NCI-H2227 (cell line): ENCODE measurements at regions not wholly inside any gene's neighbourhood (a gene's known extent, or its start where the extent isn't known, plus 50 kb on each side); places are given as distances from the start of the nearest gene placed in this dataset.
"Not testable (repeated sequence)": the region's sequence is repeated elsewhere in the genome, so short reads cannot be mapped to it uniquely, and the experiment has no call there.

Experiments
- DNase-seq: peaks from one replicate; lab custom pipeline; 2025; ENCODE audit not compliant: unreplicated experiment; lab: John Stamatoyannopoulos, UW

DNA sequence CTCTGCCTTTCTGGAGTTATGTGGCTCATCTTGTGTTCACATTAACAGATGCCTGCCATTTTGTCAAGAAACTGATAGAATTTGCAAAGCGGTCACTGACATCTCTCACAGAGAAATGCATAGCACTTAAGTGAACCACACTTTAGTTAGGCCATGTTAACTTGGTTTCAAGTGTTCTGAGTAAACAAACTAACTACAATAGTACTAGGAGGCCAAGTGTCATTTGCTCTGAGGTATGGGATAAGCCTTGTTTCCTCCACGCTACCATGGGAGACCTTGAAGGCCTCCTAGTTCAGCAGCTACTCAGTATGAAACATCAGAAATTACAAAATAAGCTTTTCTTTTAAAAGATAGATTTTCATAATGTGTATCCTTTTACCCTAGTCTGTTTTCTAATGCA is 143.5 kb upstream of the MARCKS start:
- no peak for DNase-seq

DNA sequence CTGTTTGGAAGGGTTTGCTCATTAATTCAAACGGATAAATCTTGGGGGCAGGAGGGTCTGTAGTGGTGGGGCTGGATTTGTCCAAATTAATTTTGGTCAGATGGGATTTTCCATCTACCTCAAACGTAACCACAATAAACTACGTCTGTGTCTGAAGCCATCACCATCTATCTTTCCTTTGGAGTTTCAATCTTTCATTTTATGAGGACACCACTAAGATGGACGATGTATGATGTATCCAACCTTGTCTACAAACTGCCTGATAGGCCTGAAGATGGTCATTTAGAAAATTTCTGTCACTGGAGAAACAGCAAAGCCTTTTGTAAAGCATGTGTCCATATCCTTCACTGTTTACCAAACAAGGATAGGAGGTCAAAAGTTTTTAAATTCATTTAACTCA is 138.6 kb upstream of the MARCKS start:
- DNase-seq = no peak

DNA sequence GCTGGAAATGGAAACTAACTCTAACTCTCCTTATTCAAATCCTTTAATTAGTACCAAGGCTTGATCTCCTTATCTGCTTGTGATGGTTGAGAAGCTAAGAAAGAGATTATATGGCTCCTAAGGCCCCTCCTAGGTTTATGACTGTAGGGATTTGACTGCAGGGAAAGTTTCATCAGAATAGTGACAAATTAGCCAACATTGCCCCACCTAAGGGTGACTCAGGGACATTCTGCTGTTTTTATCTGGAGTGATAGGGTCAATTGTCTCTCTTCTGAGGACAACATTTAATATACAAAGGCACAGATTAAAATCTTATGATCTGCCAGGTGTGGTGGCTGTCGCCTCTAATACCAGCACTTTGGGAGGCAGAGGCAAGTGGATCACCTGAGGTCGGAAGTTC is 138.1 kb upstream of the MARCKS start:
- DNase-seq = no peak

DNA sequence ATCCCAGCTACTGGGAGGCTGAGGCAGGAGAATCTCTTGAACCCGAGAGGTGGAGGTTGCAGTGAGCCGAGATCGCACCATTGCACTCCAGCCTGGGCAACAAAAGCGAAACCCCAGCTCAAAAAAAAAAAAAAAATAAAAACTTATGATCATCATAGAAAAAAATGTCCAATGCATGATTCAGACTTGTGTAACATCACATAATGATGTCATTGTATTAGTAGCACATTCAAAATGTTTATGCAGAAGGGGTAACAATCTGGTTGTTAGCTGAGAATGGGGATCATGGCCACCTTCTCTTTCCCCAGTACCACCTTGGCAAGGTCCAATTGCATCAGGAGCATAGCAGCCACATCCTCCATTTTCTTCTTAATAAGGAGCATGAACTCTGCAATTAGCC is 137.6 kb upstream of the MARCKS start:
- DNase-seq = no peak

DNA sequence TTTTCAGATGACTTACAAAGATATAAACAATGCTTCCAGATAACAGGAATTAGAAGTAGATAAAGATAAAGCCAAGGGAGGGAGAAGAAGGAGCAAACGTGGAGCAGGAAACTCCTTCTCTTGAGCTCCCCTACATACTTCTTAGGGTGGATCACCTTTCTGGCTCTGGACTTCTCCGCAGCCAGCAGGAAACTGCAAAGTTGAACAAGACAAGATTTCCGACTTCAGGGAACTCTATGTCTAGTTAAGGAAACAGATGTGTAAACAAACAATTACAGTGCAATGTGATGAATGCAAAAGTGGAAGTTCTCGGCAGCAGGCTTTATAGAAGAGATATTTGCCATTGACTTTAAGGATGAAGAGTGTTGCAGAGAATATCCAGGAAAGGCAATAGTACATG is 134.0 kb upstream of the MARCKS start:
- DNase-seq = no peak

DNA sequence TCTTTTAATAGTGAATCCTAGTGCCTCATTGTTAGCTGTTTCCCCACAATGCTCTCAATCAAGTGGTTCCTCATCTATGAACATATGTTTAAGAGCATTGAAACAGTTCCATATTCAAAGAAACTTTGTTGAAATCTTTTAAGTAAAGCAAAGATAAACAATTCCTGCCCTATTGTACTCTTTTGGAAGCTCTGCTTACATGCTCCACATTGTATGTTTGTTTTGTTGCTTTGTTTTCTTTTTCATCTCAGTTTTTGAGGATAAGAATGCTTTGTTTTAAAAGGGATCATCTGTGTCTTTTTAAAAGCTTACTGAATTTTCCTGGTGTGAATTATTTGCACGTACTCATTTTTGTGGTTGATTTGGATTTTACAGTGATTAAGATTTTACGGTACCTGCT is 132.2 kb upstream of the MARCKS start:
- not testable (repeated sequence) for DNase-seq

DNA sequence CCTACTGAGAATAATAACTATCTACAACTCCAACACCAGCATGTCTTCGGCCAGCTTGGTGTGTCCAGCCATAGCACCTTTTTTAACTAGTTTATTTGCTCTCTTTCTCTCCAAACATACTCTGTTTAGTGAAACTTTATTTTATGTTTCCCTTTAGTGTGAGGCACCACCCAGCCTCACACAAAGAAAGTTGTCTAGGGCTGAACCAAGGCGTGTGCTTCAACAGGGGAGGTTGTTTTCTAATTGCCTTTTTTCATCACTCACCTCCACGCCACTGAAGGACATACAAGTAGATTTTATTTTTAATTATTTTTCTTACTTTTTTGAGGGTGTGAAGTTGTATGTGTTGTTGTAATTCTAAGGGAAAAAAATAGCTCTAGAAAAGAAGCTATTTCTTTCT is 125.6 kb upstream of the MARCKS start:
- DNase-seq = no peak

DNA sequence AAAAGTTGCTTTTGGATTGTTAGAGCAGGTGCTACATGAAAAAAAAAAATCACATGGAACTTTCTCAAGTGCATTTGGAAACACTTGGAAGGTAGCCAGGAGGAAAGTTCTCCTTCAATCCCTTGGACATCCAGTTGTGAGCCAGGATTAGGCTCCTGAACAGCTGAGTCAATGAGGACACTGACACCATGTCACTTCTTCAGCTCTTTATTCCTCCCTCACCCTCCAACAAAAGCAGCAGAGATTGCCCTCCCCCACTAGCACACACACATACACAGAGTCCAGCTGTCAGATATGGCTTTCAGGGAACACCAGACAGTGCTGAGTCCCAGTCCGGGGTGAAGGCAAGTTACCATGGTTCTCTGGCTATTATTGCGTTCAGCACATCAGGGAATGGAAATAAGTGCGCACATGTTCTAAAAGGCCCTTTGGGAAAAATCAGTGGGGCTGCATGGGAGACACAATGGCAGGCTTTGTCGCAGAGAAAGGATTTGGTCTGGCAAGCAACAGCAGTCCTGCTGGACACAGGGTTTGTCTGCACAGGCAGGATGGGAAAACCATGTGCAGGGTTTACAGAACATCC is 124.7 kb upstream of the MARCKS start:
- DNase-seq = peak; percentile 37

DNA sequence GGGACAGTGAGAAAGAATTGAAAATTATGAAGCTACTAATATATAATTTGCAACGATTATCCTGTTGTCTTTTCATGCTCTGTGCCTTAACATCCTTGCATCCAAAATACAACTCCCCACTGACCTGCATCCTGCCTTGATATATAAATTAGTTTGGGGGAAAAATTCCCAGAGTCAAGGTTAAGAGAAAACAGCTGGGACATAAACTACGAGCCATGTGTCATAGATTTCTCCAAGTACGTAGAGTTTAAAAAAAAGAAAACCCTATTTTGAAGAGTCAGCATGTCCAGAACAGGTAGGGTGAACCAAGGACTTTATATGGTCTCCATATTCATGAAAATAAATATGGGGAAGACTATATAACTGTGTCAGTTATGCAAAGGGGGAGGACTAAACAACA is 123.8 kb upstream of the MARCKS start:
- DNase-seq = no peak

DNA sequence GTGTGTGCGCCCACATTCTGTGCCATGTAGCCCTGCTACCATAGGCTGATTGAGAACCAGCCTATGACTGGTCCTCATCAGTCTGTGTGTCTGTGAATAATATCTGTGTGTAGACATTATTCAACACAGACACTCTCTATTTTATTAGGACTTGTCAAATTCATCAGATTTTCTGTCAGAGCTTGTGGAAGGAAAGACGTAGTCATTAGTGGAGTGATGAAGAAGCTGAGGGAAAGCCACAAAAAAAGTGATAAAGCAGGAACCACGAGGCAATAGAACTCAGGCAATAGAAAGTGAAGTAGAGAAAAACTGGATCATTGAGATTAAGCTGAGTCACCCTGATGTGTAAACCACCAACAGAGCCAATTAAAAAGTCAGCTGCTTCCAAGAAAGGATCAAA is 122.2 kb upstream of the MARCKS start:
- no peak for DNase-seq

DNA sequence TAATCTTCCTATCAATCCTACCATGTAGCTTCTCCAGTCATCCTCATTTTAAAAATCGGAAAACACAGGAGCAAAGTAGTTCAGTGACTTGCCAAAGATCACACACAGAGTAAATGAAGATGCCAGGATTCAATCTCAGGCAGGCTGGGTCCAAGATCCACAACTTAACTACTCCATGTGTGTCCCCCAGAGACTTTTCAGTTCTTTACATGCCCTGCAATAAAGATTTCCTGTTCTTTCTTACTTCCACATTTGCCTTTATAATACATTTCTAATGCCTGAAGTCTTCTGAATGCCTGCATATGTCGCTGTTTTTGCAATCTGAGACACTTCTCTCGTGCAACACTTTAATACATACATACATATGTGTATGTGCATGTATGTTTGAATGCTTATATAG is 121.7 kb upstream of the MARCKS start:
- DNase-seq = no peak

DNA sequence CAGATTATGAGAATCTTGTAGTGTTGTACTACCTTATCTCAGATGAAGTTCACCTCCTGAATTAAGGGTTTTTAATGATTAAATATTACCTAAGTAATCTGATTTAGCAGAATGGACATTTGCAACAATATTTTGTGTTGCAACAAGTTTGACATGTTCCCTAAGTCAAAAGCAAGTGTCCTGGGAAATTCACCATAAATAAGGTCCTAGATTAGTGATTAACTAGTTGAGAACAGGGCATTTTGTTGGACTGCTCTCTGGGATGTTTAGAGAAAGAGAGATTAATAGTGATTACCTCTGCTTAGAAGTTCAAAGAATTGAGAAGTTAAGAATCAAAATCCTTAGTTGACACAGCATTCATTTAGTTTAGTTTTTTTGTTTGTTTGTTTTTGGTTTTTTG is 120.2 kb upstream of the MARCKS start:
- DNase-seq = no peak

DNA sequence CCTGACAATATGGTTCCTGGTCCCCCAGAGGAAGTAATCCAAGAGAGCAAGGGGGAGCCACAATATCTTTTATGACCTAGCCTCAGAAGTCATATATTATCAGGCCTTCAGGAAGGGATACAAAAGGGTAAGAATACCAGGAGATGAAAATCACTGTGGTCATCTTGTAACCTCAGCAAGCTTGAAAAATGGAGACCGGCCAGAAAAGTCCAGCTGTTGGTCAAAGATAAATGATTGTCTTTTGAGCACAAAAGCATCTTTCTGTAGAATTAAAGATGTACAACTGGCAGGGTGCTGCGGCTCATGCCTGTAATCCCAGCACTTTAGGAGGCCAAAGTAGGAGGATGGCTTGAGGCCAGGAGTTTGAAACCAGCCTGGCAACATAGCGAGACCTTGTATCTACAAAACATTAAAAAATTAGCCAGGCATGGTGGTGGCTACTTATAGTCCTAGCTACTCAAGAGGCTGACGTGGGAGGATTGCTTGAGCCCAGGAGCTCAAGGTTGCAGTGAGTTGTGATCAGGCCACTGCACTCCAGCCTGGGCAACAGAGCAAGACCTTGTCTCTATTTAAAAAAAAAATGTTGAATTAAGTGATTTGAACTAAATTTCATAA is 118.0 kb upstream of the MARCKS start:
- no peak for DNase-seq

DNA sequence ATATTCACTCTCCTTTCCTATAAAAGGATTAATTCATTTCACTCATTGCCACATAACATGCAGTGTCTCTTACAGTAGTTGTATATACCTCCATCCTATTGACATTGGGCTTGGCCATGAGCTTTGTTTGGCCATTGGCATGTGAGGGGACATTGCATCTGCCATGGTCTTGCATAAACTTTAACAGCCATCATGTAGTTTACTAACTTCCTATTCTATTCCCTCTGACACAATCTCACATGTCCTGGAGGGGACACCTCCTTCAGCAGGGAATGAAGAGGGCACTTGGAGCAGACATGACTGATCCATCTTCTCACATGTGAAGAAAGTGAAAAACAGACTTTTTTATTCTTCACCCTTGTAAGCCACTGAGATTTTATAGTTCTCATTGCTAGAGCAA is 115.5 kb upstream of the MARCKS start:
- DNase-seq = no peak

DNA sequence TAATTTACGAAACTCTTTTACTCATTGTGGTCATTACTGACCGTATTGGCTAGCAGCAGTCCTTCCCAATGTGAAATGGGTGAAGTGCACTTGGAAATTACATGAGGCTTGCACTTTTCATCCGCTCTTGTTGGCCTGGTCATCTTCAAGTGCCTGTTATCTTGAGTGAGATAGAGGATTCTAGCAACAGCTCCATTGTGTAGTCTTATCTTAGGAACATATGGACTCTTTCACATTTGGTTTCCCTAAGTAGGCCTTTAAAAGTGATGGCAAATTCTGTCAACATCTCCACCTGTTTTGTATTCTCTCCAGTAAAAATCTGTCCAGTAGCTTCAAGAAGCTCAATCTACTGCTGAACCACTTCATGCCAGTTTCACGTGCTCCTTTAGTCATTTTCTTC is 114.8 kb upstream of the MARCKS start:
- no peak for DNase-seq

DNA sequence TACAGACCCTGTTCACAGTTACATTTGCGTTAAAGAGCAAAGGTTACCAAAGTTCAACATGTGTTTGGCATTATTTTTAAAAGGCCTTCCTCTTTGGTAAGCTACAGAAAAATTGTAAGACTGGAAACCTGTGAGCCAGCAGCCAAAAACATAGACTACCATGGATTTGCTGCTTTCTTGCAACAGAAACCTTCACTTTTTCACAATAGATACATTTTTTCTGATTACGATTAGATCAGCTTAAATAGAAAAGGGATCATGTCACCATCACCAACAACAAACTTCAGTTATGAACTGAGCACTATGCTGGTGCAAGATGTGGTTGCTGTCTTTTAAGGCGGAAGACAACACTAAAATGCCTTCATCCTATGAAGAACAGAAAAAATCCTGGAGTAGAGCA is 112.3 kb upstream of the MARCKS start:
- DNase-seq = no peak

DNA sequence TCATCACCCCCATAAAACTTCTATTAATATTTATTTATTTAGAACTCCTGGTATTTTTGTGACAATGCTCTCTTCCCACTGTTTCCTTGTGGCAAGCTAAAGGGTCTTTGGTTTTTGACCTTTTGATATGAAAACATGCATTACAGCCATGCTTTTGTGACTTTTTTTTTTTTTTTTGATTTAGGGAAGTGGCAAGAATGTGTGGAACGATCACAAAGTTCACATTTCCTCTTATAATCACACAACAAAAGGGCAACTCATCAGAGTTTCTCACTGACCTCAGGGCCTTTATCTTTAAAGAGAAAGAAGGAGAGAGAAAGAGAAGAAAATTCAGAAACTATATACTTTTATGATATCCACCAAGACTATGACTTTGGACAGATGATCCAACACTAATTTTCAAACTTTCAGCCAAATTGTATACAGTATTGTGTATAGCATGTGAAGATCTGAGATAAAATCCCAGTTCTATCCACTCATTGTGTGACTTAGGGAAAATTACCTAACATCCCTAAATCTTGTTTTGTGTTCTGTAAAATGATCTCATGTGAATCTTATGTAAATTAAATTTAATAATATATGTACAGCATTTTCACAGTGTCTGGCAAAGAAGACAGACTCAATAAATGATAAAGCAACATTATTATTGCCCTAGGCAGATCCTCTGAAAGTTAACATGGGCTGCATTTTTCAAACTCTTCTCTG is 106.8 kb upstream of the MARCKS start:
- no peak for DNase-seq

DNA sequence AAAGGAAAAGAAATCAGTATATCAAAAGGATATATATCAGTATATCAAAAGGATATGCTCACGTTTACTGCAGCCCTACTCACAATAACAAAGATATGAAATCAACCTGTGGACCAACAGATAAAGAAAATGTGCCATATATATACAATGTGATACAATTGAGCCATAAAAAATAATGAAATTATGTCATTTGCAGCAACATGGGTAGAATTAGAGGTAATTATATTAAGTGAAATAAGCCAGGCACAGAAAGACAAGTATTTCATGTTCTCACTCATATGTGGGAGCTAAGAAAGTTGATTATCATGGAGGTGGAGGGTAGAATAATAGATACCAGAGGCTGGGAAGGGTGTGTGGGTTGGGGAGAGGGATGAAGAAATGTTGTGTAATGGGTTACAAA is 102.9 kb upstream of the MARCKS start:
- DNase-seq = no peak

DNA sequence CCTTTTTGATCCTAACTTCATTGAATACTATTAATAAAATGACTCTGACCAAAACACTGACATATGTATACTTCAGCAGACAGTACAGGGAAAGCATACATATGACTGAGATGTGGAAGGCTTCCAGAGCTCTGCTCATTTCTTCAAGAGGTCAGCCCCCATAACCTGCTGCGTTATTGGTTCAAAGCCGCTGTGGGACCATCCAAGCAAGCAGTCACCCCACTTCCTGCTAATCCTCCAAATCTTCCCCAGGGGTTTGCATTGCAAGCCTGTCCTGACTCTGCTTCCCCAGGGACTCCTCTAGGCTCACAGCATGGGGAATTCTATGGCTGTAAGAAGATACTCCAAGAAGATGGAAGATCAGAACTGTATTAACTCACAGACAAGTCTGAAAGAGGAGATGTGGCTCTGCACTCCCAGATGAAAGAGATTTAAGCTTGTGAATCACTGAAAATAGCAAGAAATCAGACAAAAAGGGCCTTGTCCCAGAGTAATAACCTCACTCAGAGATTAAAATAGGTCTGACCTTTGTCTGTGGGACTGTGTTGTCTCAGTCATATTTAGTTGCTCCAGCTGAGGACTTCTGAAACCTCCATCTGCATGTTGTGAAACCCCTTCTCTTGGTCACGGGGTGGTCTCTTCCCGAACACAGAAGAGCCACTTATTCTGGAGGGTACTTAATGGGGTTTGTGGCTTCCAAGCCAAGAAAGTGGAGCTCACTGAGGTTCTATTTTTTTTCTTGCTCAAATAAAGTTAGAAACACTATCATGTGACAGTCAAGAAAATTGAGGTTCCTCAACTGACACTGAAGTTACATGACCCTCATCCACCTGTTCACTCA is 101.5 kb upstream of the MARCKS start:
- DNase-seq = no peak

DNA sequence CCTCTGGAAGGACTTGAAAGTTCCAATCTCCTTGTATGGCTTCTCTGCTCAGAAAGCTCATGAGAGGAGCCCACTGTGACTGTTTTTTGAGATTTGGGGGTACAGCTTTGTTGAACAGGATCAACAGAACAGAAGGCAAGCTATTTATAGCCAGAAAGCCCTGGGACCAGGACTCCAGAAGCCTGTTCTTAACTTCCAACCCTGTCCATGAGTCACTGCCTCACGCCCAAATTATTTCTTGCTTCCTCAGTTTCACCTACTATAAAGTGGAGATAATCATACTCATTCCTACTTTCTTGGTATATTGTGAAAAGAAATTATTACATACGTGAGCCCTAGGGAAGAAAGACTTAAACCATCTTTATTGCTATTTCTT is 100.9 kb upstream of the MARCKS start:
- no peak for DNase-seq

DNA sequence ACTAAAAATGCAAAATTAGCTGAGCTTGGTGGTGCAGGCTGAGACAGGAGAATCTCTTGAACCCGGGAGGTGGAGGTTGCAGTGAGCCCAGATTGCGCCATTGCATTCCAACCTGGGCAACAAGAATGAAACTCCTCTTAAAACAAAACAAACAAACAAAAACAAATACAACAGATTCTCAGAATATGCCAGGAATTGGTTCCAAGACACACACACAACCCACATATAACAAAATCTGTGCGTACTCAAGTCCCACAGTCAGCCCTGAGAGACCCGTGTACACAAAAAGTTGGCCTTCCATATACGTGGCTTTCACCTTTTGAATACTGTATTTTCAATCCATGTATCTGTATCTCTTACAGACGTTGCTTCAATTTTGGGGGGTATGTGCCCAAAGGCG is 98.9 kb upstream of the MARCKS start:
- no peak for DNase-seq
